CD4-positive, alpha-beta T cell (primary cell): ENCODE measurements at regions not wholly inside any gene's neighbourhood (a gene's known extent, or its start where the extent isn't known, plus 50 kb on each side); places are given as distances from the start of the nearest gene placed in this dataset.
"Not testable (repeated sequence)": the region's sequence is repeated elsewhere in the genome, so short reads cannot be mapped to it uniquely, and the experiment has no call there.

Source experiments
- ATAC-seq: fragments of 200-7000 bp; cut with Tn5 transposase; one replicate; pipeline ENCODE4 v1.10.0; 2022; ENCODE audit warnings: mild to moderate bottlenecking; ENCODE audit not compliant: poor library complexity
- CTCF ChIA-PET: fragments of 350-600 bp; sonication (Branson Sonifier 250); formaldehyde crosslinking; loops from one replicate; lab custom pipeline; 2021; ENCODE audit warnings: antibody characterized with exemption, inconsistent platforms; lab: Charles Lee
- POLR2A ChIA-PET: fragments of 350-600 bp; sonication (Branson Sonifier 250); formaldehyde crosslinking; loops from one replicate; lab custom pipeline; 2021; ENCODE audit warnings: antibody characterized with exemption, inconsistent platforms; lab: Charles Lee
- DNase-seq, 14 experiments: peaks; one replicate each; pipeline ENCODE4 v3.0.0-alpha.2; 2013 to 2020; ENCODE audit warnings: mixed read lengths in 2 of 14
- H3K27ac ChIP-seq, 2 donors: one replicate each; pipeline versions ENCODE4 v1.5.1 to v1.7.0; 2013; ENCODE audit warnings: low read length in 2 of 2, low read depth in 1 of 2, mild to moderate bottlenecking in 1 of 2
- H3K27me3 ChIP-seq, 2 experiments: 1 replicate in 1 of 2; 2 replicates in 1 of 2; pipeline versions ENCODE4 v1.6.1 to v1.7.0; 2013; ENCODE audit warnings: low read length in 2 of 2, control low read depth in 1 of 2, mild to moderate bottlenecking in 1 of 2, moderate library complexity in 1 of 2; ENCODE audit not compliant: insufficient read depth in 2 of 2, control insufficient read depth in 1 of 2
- H3K36me3 ChIP-seq: one replicate; pipeline ENCODE4 v1.6.1; 2013; ENCODE audit warnings: low read length, control low read depth; ENCODE audit not compliant: insufficient read depth
- H3K4me1 ChIP-seq: one replicate; pipeline ENCODE4 v1.6.1; 2013; ENCODE audit warnings: low read length, control low read depth; ENCODE audit not compliant: insufficient read depth
- H3K4me3 ChIP-seq: one replicate; pipeline ENCODE4 v1.5.1; 2013; ENCODE audit warnings: mild to moderate bottlenecking, low read length, moderate library complexity
- H3K9me3 ChIP-seq, 2 experiments: 1 replicate in 1 of 2; 2 replicates in 1 of 2; pipeline versions ENCODE4 v1.6.1 to v1.7.0; 2013; ENCODE audit warnings: low read length in 2 of 2, mild to moderate bottlenecking in 2 of 2, control low read depth in 1 of 2, moderate library complexity in 1 of 2; ENCODE audit not compliant: control insufficient read depth in 1 of 2, insufficient read depth in 1 of 2
- H3K27ac Mint-ChIP-seq: one replicate; pipeline ENCODE4 v1.8.0; 2020; ENCODE audit warnings: mixed read lengths
- H3K27me3 Mint-ChIP-seq: one replicate; pipeline ENCODE4 v1.8.0; 2021; ENCODE audit warnings: mixed read lengths
- H3K36me3 Mint-ChIP-seq: one replicate; pipeline ENCODE4 v1.8.0; 2021; ENCODE audit warnings: low read depth, mixed read lengths
- H3K4me1 Mint-ChIP-seq: one replicate; pipeline ENCODE4 v1.8.0; 2021; ENCODE audit warnings: low read depth, mixed read lengths
- H3K4me3 Mint-ChIP-seq: one replicate; pipeline ENCODE4 v1.8.0; 2020; ENCODE audit warnings: mild to moderate bottlenecking, mixed read lengths
- H3K9me3 Mint-ChIP-seq: one replicate; pipeline ENCODE4 v1.8.0; 2020; ENCODE audit warnings: mixed read lengths
- intact Hi-C, 2 experiments: fragments of 100-400 bp; cut with DNase I in 1 of 2; cut with micrococcal nuclease in 1 of 2; formaldehyde crosslinking; loops; one replicate each; pipeline versions ENCODE4 v1.15.1 to v1.9.0; 2023 to 2025; cut with DNase I, micrococcal nuclease
- TF ChIP-seq, protein P1 (sequence below): fragments of 200-600 bp; IDR thresholded peaks from one replicate; pipeline ENCODE4 v1.8.0; 2022; ENCODE audit warnings: antibody characterized with exemption, mild to moderate bottlenecking

DNA sequence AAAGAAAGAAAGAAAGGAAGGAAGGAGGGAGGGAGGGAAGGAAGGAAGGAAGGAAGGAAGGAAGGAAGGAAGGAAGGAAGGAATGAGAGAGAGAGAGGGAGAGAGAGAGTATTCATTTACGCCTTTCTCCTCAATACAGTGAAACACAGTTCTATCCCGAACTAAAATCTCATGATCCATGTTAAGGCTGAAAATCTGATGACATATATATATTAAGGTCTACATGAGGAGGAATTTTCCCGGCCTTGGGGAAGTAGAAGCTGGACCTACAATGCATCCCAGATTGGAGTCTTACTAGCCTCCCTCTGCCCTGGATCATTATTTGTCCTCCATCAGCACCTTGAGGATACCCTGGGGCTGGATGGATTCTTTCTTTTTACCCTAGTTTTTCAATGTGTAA lies 95.1 kb upstream of the DAPK1 start:
- no peak overlapping the region for H3K4me3 Mint-ChIP-seq
- Histone ChIP-seq H3K36me3 (no peaks in the 10 kb centered on the region), H3K27me3 (no peaks in the 10 kb centered on the region), H3K9me3 (no peaks in the 10 kb centered on the region), H3K4me3 (no peak overlapping the region), H3K4me1 (no peaks in the 10 kb centered on the region), H3K27ac (no peak overlapping the region)
- no peaks in the 10 kb centered on the region for H3K36me3 Mint-ChIP-seq
- no peaks in the 10 kb centered on the region for H3K4me1 Mint-ChIP-seq
- no peaks in the 10 kb centered on the region for H3K9me3 Mint-ChIP-seq
- H3K27ac Mint-ChIP-seq: no peak overlapping the region
- H3K27me3 Mint-ChIP-seq: no peaks in the 10 kb centered on the region
- intact Hi-C loops: no loop called here
- DNase-seq (no peak), ATAC-seq (no peak)
- CTCF ChIA-PET: no interaction called here
- POLR2A ChIA-PET: no interaction called here
- TF ChIP-seq, protein P1, sequence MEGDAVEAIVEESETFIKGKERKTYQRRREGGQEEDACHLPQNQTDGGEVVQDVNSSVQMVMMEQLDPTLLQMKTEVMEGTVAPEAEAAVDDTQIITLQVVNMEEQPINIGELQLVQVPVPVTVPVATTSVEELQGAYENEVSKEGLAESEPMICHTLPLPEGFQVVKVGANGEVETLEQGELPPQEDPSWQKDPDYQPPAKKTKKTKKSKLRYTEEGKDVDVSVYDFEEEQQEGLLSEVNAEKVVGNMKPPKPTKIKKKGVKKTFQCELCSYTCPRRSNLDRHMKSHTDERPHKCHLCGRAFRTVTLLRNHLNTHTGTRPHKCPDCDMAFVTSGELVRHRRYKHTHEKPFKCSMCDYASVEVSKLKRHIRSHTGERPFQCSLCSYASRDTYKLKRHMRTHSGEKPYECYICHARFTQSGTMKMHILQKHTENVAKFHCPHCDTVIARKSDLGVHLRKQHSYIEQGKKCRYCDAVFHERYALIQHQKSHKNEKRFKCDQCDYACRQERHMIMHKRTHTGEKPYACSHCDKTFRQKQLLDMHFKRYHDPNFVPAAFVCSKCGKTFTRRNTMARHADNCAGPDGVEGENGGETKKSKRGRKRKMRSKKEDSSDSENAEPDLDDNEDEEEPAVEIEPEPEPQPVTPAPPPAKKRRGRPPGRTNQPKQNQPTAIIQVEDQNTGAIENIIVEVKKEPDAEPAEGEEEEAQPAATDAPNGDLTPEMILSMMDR: no peak

DNA sequence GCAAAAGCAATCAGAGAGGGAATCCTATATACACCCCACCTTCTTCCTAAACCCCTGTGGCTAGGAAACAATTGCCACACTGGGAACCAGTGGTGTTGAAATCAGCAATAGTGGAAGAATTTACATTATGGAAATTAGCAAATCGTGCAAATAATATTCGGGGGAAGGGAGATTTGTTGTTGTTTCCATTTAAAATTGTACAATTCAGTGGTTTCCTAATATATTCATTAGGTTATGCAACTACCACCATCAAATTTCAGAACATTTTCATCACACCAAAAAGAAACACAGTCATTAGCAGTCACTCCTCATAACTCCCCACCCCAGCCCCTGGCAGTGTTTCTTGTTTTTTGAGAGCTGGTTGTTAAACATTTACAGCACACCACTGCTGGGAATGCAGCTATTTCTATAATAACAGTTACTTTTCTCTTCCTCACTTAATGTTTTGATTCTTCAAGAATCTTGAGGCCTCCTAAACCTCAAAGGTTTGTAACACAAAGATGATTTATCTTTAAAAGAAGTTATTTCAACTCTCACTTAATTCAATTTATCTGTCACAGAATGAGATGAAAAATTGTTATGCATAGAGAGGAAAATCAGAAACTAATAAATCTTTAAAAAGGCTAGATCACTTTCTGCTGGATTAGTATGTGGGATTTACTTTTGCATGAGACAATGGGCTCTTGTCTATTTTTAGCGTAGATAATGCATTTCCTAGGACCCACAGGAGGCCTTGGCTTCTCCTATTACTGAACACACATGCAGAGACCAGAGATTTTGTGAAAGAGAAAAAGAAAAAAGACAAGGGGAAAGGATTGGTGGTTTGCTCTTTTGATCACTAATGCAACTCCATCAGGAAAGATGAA lies 91.8 kb upstream of the DAPK1 start:
- no peaks in the 10 kb centered on the region for H3K4me1 Mint-ChIP-seq
- H3K27ac ChIP-seq: no peak overlapping the region
- TF ChIP-seq, protein P1: no peak

DNA sequence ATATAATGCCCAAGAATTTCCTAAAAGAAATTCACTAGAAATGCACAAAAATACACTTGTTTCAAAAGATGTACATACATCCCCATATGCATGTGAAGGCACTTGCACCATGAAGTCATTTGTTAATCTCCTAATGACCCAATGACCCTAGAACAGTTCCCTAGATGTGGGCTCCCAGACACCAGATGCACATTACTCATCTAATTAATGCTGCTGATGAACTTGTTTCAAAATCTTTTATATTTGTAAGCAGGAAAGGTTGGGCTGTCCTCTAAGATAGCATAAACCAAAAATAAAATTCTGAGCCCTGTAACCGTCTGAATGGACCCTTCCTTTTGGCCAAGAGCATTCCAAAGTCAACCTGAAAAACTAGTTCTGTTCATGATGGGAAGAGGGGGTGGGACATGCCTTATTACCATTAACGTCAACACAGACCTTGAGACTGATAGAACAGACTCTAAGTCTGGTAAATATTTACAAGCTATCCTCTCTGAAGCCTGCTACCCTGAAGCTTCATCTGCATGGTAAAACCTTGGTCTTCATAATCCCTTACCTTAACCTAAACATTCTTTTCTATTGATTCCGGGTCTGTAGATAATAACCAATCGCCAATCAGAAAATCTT lies 91.0 kb upstream of the DAPK1 start:
- H3K27me3 Mint-ChIP-seq: no peaks in the 10 kb centered on the region
- Histone ChIP-seq H3K36me3 (no peaks in the 10 kb centered on the region), H3K9me3 (no peaks in the 10 kb centered on the region), H3K4me1 (no peaks in the 10 kb centered on the region), H3K4me3 (no peak overlapping the region), H3K27ac (no peak overlapping the region), H3K27me3 (no peaks in the 10 kb centered on the region)
- no peaks in the 10 kb centered on the region for H3K4me1 Mint-ChIP-seq
- H3K9me3 Mint-ChIP-seq: no peaks in the 10 kb centered on the region
- no peaks in the 10 kb centered on the region for H3K36me3 Mint-ChIP-seq
- ATAC-seq: no peak
- DNase-seq: peak in 2 of 14 experiments; percentile 11 to 43
- no peak overlapping the region for H3K27ac Mint-ChIP-seq
- TF ChIP-seq, protein P1: no peak
- CTCF ChIA-PET: no interaction called here
- H3K4me3 Mint-ChIP-seq: no peak overlapping the region
- intact Hi-C loops: no loop called here
- POLR2A ChIA-PET: no interaction called here

More for the DNA sequence above, 91.8 kb upstream of the DAPK1 start:
- ATAC-seq (no peak), DNase-seq (peak in 2 of 14 experiments; percentile 17 to 37)
- intact Hi-C loops: no loop called here
- no peak overlapping the region for H3K27ac Mint-ChIP-seq
- Histone ChIP-seq H3K36me3 (no peaks in the 10 kb centered on the region), H3K9me3 (no peaks in the 10 kb centered on the region), H3K27me3 (no peaks in the 10 kb centered on the region), H3K4me1 (no peaks in the 10 kb centered on the region), H3K4me3 (no peak overlapping the region)
- no peak overlapping the region for H3K4me3 Mint-ChIP-seq
- no peaks in the 10 kb centered on the region for H3K9me3 Mint-ChIP-seq
- ChIA-PET CTCF (no interaction called here), POLR2A (no interaction called here)
- H3K27me3 Mint-ChIP-seq: no peaks in the 10 kb centered on the region
- H3K36me3 Mint-ChIP-seq: no peaks in the 10 kb centered on the region

DNA sequence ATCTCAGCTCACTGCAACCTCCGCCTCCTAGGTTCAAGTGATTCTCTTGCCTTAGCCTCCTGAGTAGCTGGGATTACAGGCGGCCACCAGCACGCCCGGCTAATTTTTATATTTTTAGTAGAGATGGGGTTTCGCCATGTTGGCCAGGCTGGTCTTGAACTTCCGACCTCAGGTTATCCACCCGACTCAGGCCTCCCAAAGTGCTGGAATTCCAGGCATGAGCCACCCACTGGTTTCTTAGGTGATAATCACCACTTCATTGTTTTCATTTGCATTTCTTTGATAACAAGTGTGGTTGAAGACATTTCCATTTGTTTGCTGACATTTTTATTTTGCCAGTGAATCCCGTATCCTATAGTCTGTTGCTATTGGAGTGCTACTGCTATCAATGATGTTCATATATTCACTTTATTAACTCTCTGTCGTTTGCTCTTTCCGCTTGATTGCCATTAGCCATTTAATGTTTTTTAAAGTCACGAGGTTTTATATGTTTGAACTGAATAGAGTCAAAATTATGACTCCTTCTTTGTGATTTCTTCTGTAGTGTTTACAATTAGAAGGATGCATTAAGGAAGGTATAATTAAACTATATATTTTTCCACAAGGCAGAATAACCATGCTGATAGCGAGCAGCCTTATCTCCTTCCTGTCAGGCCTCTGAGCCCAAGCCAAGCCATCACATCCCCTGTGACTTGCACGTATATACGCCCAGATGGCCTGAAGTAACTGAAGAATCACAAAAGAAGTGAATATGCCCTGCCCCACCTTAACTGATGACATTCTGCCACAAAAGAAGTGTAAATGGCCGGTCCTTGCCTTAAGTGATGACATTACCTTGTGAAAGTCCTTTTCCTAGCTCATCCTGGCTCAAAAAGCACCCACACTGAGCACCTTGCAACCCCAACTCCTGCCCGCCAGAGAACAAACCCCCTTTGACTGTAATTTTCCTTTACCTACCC lies 87.3 kb upstream of the DAPK1 start:
- CTCF ChIA-PET, H3K27me3 ChIP-seq, POLR2A ChIA-PET, ATAC-seq, H3K4me1 ChIP-seq, H3K9me3 ChIP-seq, H3K27ac ChIP-seq, H3K36me3 Mint-ChIP-seq, H3K4me3 Mint-ChIP-seq, H3K9me3 Mint-ChIP-seq, H3K4me1 Mint-ChIP-seq, H3K27me3 Mint-ChIP-seq, H3K4me3 ChIP-seq, DNase-seq, intact Hi-C loops, H3K36me3 ChIP-seq, H3K27ac Mint-ChIP-seq: not testable (repeated sequence)
